Hematopoietic multipotent progenitor cell treated with erythropoietin and hydrocortisone succinate and interleukin-3 and kit ligand, for 15 days (in vitro differentiated cells): ENCODE measurements at regions not wholly inside any gene's neighbourhood (a gene's known extent, or its start where the extent isn't known, plus 50 kb on each side); places are given as distances from the start of the nearest gene placed in this dataset.

Source experiments
- DNase-seq: peaks from one replicate; pipeline ENCODE4 v3.0.0-alpha.2; 2015; ENCODE audit warnings: low spot score

GRCh38 chr2:177314722-177315264 lies 50.3 kb upstream of the NFE2L2 start:
- no peak for DNase-seq

- DNase-seq = no peak
Measured at GRCh38 chr2:177315364-177315763, 50.8 kb upstream of the NFE2L2 start.

- no peak for DNase-seq
Measured at GRCh38 chr2:177316756-177317155, 52.2 kb upstream of the NFE2L2 start.

- DNase-seq = no peak
Measured at GRCh38 chr2:177317443-177317842, 52.9 kb upstream of the NFE2L2 start.

- DNase-seq = no peak
Measured at GRCh38 chr2:177317857-177318256, 53.3 kb upstream of the NFE2L2 start.

GRCh38 chr2:177318613-177319012 lies 54.1 kb upstream of the NFE2L2 start:
- DNase-seq = no peak

GRCh38 chr2:177320596-177320995 lies 56.1 kb upstream of the NFE2L2 start:
- DNase-seq = no peak

GRCh38 chr2:177322801-177323261 lies 58.3 kb upstream of the NFE2L2 start:
- no peak for DNase-seq

- no peak for DNase-seq
Measured at GRCh38 chr2:177324797-177325196, 60.3 kb upstream of the NFE2L2 start.

- DNase-seq = no peak
Measured at GRCh38 chr2:177325554-177325953, 61.0 kb upstream of the NFE2L2 start.

- DNase-seq = no peak
Measured at GRCh38 chr2:177326005-177326404, 61.5 kb upstream of the NFE2L2 start.

- no peak for DNase-seq
Measured at GRCh38 chr2:177326591-177326990, 62.1 kb upstream of the NFE2L2 start.

- no peak for DNase-seq
Measured at GRCh38 chr2:177327009-177327408, 62.5 kb upstream of the NFE2L2 start.

- peak; percentile 30 for DNase-seq
Measured at GRCh38 chr2:177328056-177328455, 63.5 kb upstream of the NFE2L2 start.

- no peak for DNase-seq
Measured at GRCh38 chr2:177329064-177329463, 63.5 kb upstream of the AGPS start.

GRCh38 chr2:177331466-177331997 lies 61.0 kb upstream of the AGPS start:
- no peak for DNase-seq

GRCh38 chr2:177332026-177332991 lies 60.3 kb upstream of the AGPS start:
- peak; percentile 78 for DNase-seq

- no peak for DNase-seq
Measured at GRCh38 chr2:177332992-177333388, 59.6 kb upstream of the AGPS start.

- peak; percentile 82 for DNase-seq
Measured at GRCh38 chr2:177334940-177335543, 57.5 kb upstream of the AGPS start.

GRCh38 chr2:177335917-177336450 lies 56.6 kb upstream of the AGPS start:
- no peak for DNase-seq

GRCh38 chr2:177338177-177338721 lies 54.3 kb upstream of the AGPS start:
- DNase-seq = no peak

GRCh38 chr2:177340158-177340557 lies 52.4 kb upstream of the AGPS start:
- no peak for DNase-seq
